RWPE1 (cell line): ENCODE measurements at regions not wholly inside any gene's neighbourhood (a gene's known extent, or its start where the extent isn't known, plus 50 kb on each side); places are given as distances from the start of the nearest gene placed in this dataset.

ENCODE experiments used
- CTCF ChIA-PET: fragments of 350-600 bp; sonication (Branson Sonifier 250); formaldehyde crosslinking; extraction: SDS; loops from one replicate; lab custom pipeline; 2021; lab: Yijun Ruan, JAX
- POLR2A ChIA-PET: fragments of 400-600 bp; formaldehyde crosslinking; extraction: SDS; loops from one replicate; lab custom pipeline; 2020; ENCODE audit warnings: antibody characterized with exemption; ENCODE audit not compliant: low non-redundant PET; lab: Yijun Ruan, JAX
- DNase-seq: peaks from one replicate; pipeline ENCODE4 v3.0.0; 2012; ENCODE audit warnings: low spot score
- H3K27ac ChIP-seq: fragments of 450-650 bp; 2 replicates; pipeline ENCODE4 v1.5.1; 2017
- CTCF ChIP-seq: fragments of 450-650 bp; conservative IDR thresholded peaks from 2 replicates; pipeline ENCODE4 v1.5.1; 2017; ENCODE audit warnings: low read depth, mild to moderate bottlenecking

- H3K27ac ChIP-seq: no peak overlapping the region
- TF ChIP-seq CTCF: no peak
- ChIA-PET POLR2A (no interaction called here), CTCF (no interaction called here)
- DNase-seq: no peak
These were observed 641.4 kb upstream of the MGMT start for GRCh38 chr10:128825626-128826025.

- H3K27ac ChIP-seq: no peak overlapping the region
- ChIA-PET CTCF (no interaction called here), POLR2A (no interaction called here)
- no peak for TF ChIP-seq CTCF
- DNase-seq: no peak
These were observed 633.4 kb upstream of the MGMT start for GRCh38 chr10:128833671-128834070.

- POLR2A ChIA-PET: no interaction called here
These were observed 631.7 kb upstream of the MGMT start for GRCh38 chr10:128835361-128835760.

GRCh38 chr10:128837478-128837877, 629.6 kb upstream of the MGMT start:
- POLR2A ChIA-PET: no interaction called here
- TF ChIP-seq CTCF: no peak
- CTCF ChIA-PET: no interaction called here
- H3K27ac ChIP-seq: no peak overlapping the region
- no peak for DNase-seq

More at GRCh38 chr10:128835361-128835760, 631.7 kb upstream of the MGMT start:
- CTCF ChIA-PET: no interaction called here
- no peak for TF ChIP-seq CTCF
- H3K27ac ChIP-seq: no peak overlapping the region
- no peak for DNase-seq

GRCh38 chr10:128839134-128839533, 627.9 kb upstream of the MGMT start:
- ChIA-PET POLR2A (no interaction called here), CTCF (no interaction called here)
- H3K27ac ChIP-seq: no peak overlapping the region
- DNase-seq: no peak
- TF ChIP-seq CTCF: no peak

GRCh38 chr10:128839701-128840100, 627.3 kb upstream of the MGMT start:
- TF ChIP-seq CTCF: no peak
- ChIA-PET POLR2A (no interaction called here), CTCF (no interaction called here)
- H3K27ac ChIP-seq: no peak overlapping the region
- no peak for DNase-seq

- no peak for DNase-seq
These were observed 623.1 kb upstream of the MGMT start for GRCh38 chr10:128843972-128844371.

More at GRCh38 chr10:128843972-128844371, 623.1 kb upstream of the MGMT start:
- no peak overlapping the region for H3K27ac ChIP-seq
- no peak for TF ChIP-seq CTCF
- CTCF ChIA-PET: interaction anchor here (0.6 to 0.7 kb wide), 3 partner anchors 29 to 632 kb away, joined by 3 to 4 read pairs (median 3); no protein-coding TSS in a partner anchor
- POLR2A ChIA-PET: no interaction called here
